Stimulated activated CD4-positive, alpha-beta T cell treated with anti-CD3 and anti-CD28 coated beads, TNF-alpha, amount 100 ng/mL, for 24 hours (primary cell): ENCODE measurements at regions not wholly inside any gene's neighbourhood (a gene's known extent, or its start where the extent isn't known, plus 50 kb on each side); places are given as distances from the start of the nearest gene placed in this dataset.

Experiments
- DNase-seq, 3 experiments: peaks; one replicate each; pipeline ENCODE4 v3.0.0-alpha.2; 2020; ENCODE audit warnings: low read depth in 3 of 3

GRCh38 chr1:239731082-239731748 lies 344.8 kb downstream of the CHRM3 start:
- DNase-seq, result no peak

GRCh38 chr1:239732770-239733169 lies 346.4 kb downstream of the CHRM3 start:
- no peak for DNase-seq

GRCh38 chr1:239733995-239734394 lies 347.6 kb downstream of the CHRM3 start:
- no peak for DNase-seq

GRCh38 chr1:239735111-239735510 lies 348.7 kb downstream of the CHRM3 start:
- DNase-seq, result no peak

GRCh38 chr1:239736479-239736878 lies 350.1 kb downstream of the CHRM3 start:
- DNase-seq, result no peak

GRCh38 chr1:239739375-239739774 lies 352.3 kb upstream of the FMN2 start:
- DNase-seq, result no peak

GRCh38 chr1:239739919-239740318 lies 351.8 kb upstream of the FMN2 start:
- DNase-seq, result no peak

GRCh38 chr1:239742416-239743109 lies 349.1 kb upstream of the FMN2 start:
- no peak for DNase-seq

- DNase-seq, result no peak
These were observed 346.8 kb upstream of the FMN2 start for GRCh38 chr1:239744851-239745250.

- DNase-seq, result no peak
These were observed 336.4 kb upstream of the FMN2 start for GRCh38 chr1:239755107-239755912.

GRCh38 chr1:239757716-239758115 lies 334.0 kb upstream of the FMN2 start:
- no peak for DNase-seq

GRCh38 chr1:239758756-239759155 lies 332.9 kb upstream of the FMN2 start:
- DNase-seq, result no peak

- DNase-seq, result no peak
These were observed 330.2 kb upstream of the FMN2 start for GRCh38 chr1:239761509-239761908.

- no peak for DNase-seq
These were observed 327.8 kb upstream of the FMN2 start for GRCh38 chr1:239763850-239764249.

GRCh38 chr1:239764546-239764945 lies 327.1 kb upstream of the FMN2 start:
- no peak for DNase-seq

GRCh38 chr1:239765163-239765562 lies 326.5 kb upstream of the FMN2 start:
- DNase-seq, result no peak

- no peak for DNase-seq
These were observed 320.1 kb upstream of the FMN2 start for GRCh38 chr1:239771550-239771949.

- DNase-seq, result no peak
These were observed 319.2 kb upstream of the FMN2 start for GRCh38 chr1:239772446-239772845.

- no peak for DNase-seq
These were observed 316.2 kb upstream of the FMN2 start for GRCh38 chr1:239775466-239775865.

- no peak for DNase-seq
These were observed 313.4 kb upstream of the FMN2 start for GRCh38 chr1:239778208-239778813.

GRCh38 chr1:239779962-239780361 lies 311.7 kb upstream of the FMN2 start:
- DNase-seq, result no peak

GRCh38 chr1:239784896-239785295 lies 306.8 kb upstream of the FMN2 start:
- no peak for DNase-seq
